Kidney epithelial cell (primary cell): ENCODE measurements at regions not wholly inside any gene's neighbourhood (a gene's known extent, or its start where the extent isn't known, plus 50 kb on each side); places are given as distances from the start of the nearest gene placed in this dataset.

Experiments used
- DNase-seq: peaks from one replicate; pipeline ENCODE4 v3.0.0-alpha.2; 2010; ENCODE audit warnings: low read depth
- H3K27me3 ChIP-seq: 2 replicates; pipeline ENCODE4 v1.6.0; 2011; ENCODE audit warnings: low read length; ENCODE audit not compliant: control insufficient read depth, insufficient read depth
- H3K36me3 ChIP-seq: 2 replicates; pipeline ENCODE4 v1.5.1; 2011; ENCODE audit warnings: low read length; ENCODE audit not compliant: control insufficient read depth, insufficient read depth
- H3K4me3 ChIP-seq: 2 replicates; pipeline ENCODE4 v1.5.1; 2011; ENCODE audit warnings: low read depth, mild to moderate bottlenecking, control low read depth, low read length
- CTCF ChIP-seq: IDR thresholded peaks from 2 replicates; pipeline ENCODE4 v1.5.1; 2011; ENCODE audit warnings: mild to moderate bottlenecking, moderate library complexity, low read length, control low read depth, inconsistent platforms; ENCODE audit not compliant: insufficient read depth, poor library complexity, severe bottlenecking

GRCh38 chr18:10190564-10190963, 263.9 kb upstream of the APCDD1 start:
- H3K36me3 ChIP-seq, result no peaks in the 10 kb centered on the region
- no peak overlapping the region for H3K4me3 ChIP-seq
- no peak for DNase-seq
- H3K27me3 ChIP-seq, result no peaks in the 10 kb centered on the region
- no peak for TF ChIP-seq CTCF

- no peak for TF ChIP-seq CTCF
- no peak overlapping the region for H3K4me3 ChIP-seq
- H3K27me3 ChIP-seq, result no peaks in the 10 kb centered on the region
- no peaks in the 10 kb centered on the region for H3K36me3 ChIP-seq
- no peak for DNase-seq
These were observed 261.0 kb upstream of the APCDD1 start for GRCh38 chr18:10193444-10193843.

- no peak for DNase-seq
- H3K4me3 ChIP-seq, result no peak overlapping the region
- no peaks in the 10 kb centered on the region for H3K36me3 ChIP-seq
- no peaks in the 10 kb centered on the region for H3K27me3 ChIP-seq
- TF ChIP-seq CTCF, result no peak
These were observed 259.8 kb upstream of the APCDD1 start for GRCh38 chr18:10194592-10194991.

DNA sequence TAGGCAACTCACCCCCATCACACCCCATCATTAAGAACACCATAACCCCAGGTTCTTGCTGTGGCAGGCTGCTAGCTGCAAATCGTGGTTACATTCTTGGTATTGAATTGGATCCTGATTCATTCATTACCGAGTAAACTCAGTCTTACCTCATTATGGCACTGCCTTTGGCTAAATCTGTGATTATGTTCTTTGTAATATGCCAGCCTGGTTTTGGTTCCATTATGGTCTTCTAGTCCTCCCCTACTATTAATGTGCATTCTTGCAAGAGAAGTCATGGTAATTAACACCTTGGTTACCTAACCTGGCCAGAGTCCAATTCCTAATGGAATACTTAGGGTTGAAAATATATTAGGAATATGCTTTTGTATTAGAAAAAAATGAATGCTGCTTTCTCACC, 258.9 kb upstream of the APCDD1 start:
- no peak for TF ChIP-seq CTCF

DNA sequence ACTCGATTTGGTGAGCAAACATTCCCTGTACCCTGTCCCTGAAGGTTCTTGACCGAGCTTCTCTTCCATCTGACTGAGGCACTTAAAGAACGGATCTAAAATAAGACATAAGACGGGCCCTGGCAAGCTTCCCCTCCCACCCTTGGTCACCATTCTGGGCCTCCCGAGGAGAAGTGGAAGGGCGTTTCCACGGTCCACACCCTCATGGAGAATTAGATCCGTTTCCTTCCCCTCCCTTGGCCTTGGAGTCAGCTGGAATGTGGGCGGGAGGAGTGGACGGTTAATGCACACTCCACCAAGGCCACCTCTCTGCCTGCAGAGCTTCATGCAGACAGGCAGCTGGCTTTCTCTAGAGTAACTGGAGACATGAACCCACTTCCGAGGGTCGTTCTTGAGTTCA, 257.3 kb upstream of the APCDD1 start:
- DNase-seq, result no peak
- H3K27me3 ChIP-seq, result no peaks in the 10 kb centered on the region
- no peak overlapping the region for H3K4me3 ChIP-seq
- no peaks in the 10 kb centered on the region for H3K36me3 ChIP-seq
- no peak for TF ChIP-seq CTCF

More for the DNA sequence above, 258.9 kb upstream of the APCDD1 start:
- H3K27me3 ChIP-seq, result no peaks in the 10 kb centered on the region
- no peak for DNase-seq
- H3K36me3 ChIP-seq, result no peaks in the 10 kb centered on the region
- H3K4me3 ChIP-seq, result no peak overlapping the region

- DNase-seq, result no peak
- Histone ChIP-seq H3K4me3 (no peak overlapping the region), H3K27me3 (no peaks in the 10 kb centered on the region), H3K36me3 (no peaks in the 10 kb centered on the region)
- no peak for TF ChIP-seq CTCF
These were observed 253.2 kb upstream of the APCDD1 start for GRCh38 chr18:10201226-10201625.
